ENCODE measurements at regions not wholly inside any gene's neighbourhood (a gene's known extent, or its start where the extent isn't known, plus 50 kb on each side); places are given as distances from the start of the nearest gene placed in this dataset.

- intact Hi-C loops (cut with DNase I): no loop called here
- no peak overlapping the region for H3K27ac ChIP-seq
- no peak for DNase-seq
- TF ChIP-seq POLR2A (IDR thresholded peaks at IDR 0.05): no peak
- TF ChIP-seq, protein P1, sequence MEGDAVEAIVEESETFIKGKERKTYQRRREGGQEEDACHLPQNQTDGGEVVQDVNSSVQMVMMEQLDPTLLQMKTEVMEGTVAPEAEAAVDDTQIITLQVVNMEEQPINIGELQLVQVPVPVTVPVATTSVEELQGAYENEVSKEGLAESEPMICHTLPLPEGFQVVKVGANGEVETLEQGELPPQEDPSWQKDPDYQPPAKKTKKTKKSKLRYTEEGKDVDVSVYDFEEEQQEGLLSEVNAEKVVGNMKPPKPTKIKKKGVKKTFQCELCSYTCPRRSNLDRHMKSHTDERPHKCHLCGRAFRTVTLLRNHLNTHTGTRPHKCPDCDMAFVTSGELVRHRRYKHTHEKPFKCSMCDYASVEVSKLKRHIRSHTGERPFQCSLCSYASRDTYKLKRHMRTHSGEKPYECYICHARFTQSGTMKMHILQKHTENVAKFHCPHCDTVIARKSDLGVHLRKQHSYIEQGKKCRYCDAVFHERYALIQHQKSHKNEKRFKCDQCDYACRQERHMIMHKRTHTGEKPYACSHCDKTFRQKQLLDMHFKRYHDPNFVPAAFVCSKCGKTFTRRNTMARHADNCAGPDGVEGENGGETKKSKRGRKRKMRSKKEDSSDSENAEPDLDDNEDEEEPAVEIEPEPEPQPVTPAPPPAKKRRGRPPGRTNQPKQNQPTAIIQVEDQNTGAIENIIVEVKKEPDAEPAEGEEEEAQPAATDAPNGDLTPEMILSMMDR (IDR thresholded peaks at IDR 0.05): no peak
- no peaks in the 10 kb centered on the region for H3K9me3 ChIP-seq
- 82 to 91% methylated on average over 16 to 18 of the region's 18 CpGs for WGBS, 2 donors
- no peaks in the 10 kb centered on the region for H3K36me3 ChIP-seq
- peaks cover 2% of the 10 kb centered on the region for H3K27me3 ChIP-seq
- no peak overlapping the region for H3K4me3 ChIP-seq (replicated peaks in 1 of 3)
- no peaks in the 10 kb centered on the region for H3K4me1 ChIP-seq
Observed at GRCh38 chr4:1477045-1477840, 71.0 kb upstream of the NKX1-1 start.

DNA sequence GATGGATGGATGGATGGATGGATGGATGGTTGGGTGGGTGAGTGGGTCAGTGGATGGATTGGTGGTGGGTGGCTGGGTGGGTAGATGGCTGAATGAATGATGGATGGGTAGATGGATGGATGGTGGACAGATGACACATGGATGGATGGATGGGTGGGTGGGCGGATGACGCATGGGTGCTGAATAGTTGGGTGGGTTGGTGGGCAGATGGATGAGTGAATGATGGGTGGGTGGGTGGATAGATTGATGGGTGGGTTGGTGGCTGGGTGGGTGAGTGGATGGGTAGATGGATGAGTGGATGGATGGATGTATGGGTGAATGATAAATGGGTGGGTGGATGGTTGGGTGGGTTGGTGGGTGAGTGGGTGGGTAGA lies 69.9 kb upstream of the NKX1-1 start:
- WGBS, 2 donors: 96 to 100% methylated on average over 2 of the region's 2 CpGs
- Histone ChIP-seq H3K36me3 (no peaks in the 10 kb centered on the region), H3K4me3 (replicated peaks in 1 of 3) (no peak overlapping the region), H3K4me1 (no peaks in the 10 kb centered on the region), H3K9me3 (no peaks in the 10 kb centered on the region), H3K27ac (no peak overlapping the region), H3K27me3 (peaks cover 12% of the 10 kb centered on the region)
- no peak for DNase-seq
- intact Hi-C loops (cut with DNase I): no loop called here
- TF ChIP-seq, protein P1 (IDR thresholded peaks at IDR 0.05): no peak
- TF ChIP-seq POLR2A (IDR thresholded peaks at IDR 0.05): no peak

DNA sequence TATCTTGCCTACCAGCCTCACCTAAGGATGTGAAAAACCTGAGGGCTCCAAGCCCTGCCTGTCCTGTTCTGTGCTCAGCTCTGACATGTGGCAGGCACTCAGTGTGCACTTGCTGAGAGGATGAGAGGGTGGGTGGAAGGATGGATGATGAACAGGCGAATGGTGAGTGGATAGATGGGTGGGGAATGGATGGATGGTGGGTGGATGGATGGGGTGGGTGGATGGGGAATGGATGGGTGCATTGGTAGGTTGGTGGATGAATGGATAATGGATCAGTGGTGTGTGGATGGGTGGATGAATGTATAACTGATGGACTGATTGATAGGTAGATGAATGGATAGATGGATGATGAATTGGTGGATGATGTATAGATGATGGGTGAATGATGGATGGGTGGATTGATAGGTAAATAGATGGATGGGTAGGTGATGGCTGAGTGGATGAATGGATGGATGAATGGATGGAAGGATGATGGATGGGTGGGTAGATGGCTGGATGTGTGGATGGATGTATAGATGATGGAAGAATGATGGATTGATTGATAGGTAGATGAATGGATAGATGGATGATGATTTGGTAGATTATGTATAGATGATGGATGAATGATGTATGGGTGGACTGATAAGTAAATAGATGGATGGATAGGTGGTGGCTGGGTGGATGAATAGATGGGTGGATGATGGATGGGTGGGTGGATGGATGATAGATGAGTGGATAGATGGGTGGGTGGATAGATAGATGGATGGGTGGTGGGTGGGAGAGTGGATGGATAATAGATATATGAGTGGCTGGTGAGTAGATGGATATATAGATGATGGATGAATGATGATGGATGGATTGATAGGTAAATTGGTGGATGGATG lies 69.3 kb upstream of the NKX1-1 start:
- Histone ChIP-seq H3K27me3 (peaks cover 12% of the 10 kb centered on the region), H3K9me3 (no peaks in the 10 kb centered on the region), H3K4me3 (replicated peaks in 1 of 3) (no peak overlapping the region), H3K27ac (no peak overlapping the region), H3K36me3 (no peaks in the 10 kb centered on the region), H3K4me1 (no peaks in the 10 kb centered on the region)
- 72 to 74% methylated on average over 1 of the region's 1 CpG for WGBS, 2 donors
- intact Hi-C loops (cut with DNase I): no loop called here
- TF ChIP-seq, protein P1 (IDR thresholded peaks at IDR 0.05): no peak
- TF ChIP-seq POLR2A (IDR thresholded peaks at IDR 0.05): no peak
- no peak for DNase-seq

DNA sequence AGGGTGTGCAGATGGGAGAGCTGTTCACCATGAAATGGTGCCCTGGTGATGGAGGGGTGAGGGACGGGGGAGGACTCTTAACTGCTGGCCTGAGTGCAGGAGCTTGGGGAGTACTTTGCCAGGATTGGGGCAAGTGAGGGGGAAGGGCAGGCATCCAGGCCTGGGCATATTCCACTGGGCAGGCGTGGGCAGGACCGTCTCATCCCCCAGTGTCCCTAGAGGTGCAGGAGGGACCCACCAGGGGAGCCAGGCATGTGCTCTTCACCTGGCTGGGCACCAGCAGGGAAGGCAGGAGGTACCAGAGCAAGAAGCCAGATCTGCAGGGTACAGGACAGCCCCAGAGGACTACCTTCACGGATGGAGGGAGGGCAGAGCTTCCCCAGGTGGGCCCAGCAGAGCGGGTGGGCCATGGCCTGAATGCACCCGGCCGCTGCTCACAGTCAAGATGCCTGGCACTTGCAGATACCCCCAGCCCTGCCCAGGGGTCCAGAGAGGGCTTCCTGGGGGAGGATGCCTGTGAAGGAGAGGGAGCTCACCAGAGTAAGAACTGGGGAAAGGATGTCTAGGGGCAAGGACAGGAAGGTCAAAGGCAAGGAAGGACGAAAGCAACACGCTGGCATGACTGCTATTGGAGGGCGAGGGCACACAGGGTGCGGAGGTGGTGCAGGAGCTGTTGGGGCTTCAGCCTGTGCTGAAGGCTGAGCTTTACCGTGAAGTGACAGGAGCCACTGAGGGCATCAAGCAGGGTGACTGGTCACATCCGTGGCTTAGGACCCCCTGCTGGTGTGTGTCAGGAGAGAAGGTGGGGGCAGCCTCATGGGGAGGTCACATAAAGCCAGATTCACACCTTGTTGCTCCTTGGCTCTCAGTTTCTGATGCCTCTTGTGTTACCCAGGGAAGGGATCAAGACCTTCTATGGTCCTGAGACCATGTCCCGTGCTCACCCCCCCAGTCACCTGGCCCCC lies 68.2 kb upstream of the NKX1-1 start:
- intact Hi-C loops (cut with DNase I): no loop called here
- Histone ChIP-seq H3K27ac (no peak overlapping the region), H3K4me1 (no peaks in the 10 kb centered on the region), H3K36me3 (no peaks in the 10 kb centered on the region), H3K9me3 (no peaks in the 10 kb centered on the region), H3K27me3 (peaks cover 12% of the 10 kb centered on the region), H3K4me3 (replicated peaks in 1 of 3) (no peak overlapping the region)
- WGBS, 2 donors: 77 to 87% methylated on average over 10 to 14 of the region's 14 CpGs
- TF ChIP-seq, protein P1 (IDR thresholded peaks at IDR 0.05): no peak
- no peak for TF ChIP-seq POLR2A (IDR thresholded peaks at IDR 0.05)
- DNase-seq: no peak
